GM18858 (cell line): ENCODE measurements at regions not wholly inside any gene's neighbourhood (a gene's known extent, or its start where the extent isn't known, plus 50 kb on each side); places are given as distances from the start of the nearest gene placed in this dataset.

Source experiments
- ATAC-seq: cut with Tn5 transposase; IDR thresholded peaks from one replicate; pipeline ENCODE4 v1.9.1; 2021; ENCODE audit not compliant: unreplicated experiment

DNA sequence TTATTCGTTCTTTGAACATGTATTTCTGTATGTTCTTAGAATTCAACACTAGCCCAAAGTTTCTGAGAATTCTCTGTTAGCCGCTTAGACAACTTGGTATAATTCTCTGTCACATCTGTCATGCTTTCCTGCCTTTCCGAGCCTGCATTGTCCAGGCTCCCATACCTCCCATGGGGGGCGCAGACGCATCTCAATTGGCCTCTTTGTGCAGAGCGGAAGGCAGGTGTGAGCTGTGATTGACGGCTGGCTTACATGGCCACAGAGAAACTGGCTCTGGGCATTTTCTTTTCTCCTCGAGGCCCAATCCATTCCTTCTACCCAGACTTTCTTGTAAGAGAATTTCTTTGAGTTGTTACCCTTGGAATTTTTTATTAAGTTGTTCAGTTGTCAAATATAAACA, 132.7 kb upstream of the SESN3 start:
- ATAC-seq, result no peak

- no peak for ATAC-seq
These were observed 132.2 kb upstream of the SESN3 start for GRCh38 chr11:95363164-95363563.

DNA sequence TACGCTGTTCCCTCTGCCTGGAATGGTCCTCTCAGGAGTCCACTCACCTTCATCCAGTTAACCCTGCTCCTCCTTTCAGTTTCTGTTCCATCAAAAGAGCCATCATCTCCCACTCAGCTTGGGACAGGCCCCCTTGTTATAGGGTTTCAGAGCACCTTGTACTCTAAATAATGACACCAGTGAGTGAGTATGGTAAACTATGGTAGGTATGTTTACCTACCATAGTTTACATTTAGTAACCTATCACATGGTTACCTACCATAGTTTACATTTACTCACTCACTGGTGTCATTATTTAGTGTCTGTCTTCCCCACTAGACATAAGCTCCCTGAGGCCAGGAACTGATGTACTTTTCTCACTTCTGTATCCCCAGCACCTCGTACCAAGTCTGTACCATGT, 130.2 kb upstream of the SESN3 start:
- no peak for ATAC-seq

DNA sequence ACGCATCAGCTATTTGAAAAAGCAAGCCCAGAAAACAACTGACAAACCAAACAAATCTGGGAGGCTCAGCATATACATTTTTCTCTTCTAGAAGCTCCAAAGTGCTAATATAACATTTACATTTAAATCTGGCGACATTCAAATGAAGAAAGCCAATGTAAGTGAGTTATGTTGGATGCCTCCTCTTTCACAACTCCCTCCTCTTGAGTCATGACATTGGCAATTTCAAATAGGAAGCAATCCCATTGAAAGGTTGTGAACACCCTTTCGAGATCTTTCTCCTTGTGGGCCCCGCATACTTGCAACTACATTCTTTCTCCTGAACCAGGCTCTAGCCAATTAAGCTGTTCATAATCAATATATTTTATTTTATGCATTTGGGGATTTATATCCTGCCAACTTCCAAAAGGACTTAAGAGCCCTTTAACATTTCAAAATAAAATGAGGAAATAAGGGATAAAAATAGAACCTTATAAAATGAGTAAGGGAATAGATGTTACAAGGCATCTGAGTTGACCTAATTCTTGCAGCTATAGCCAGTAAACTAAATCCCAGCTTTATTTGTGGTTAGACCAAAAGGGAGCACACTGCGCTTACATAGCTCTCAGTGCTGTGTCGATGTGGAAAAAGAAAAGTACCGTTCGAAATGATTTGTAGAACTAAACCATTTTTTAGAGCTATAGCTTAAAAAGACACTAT, 129.5 kb upstream of the SESN3 start:
- ATAC-seq, result no peak

DNA sequence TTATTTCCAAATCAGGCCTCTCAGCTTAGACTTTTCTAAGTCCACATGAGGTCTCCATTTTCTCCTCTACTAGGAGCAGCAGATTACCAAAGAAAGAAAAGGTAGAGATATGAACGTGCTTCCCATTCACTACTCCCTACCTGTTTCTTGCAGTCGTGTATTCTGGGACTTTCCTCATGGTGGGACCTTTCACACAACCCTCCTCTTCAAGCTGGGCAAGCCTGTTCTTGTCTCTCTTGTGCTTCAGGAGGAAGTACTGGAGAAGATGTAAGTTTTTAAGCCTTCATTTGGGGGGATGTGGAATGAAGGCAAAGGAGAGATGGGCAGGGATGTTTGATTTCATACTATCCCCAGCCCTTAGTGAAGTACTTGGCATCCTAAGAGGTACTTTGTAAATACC, 128.8 kb upstream of the SESN3 start:
- ATAC-seq, result no peak

GRCh38 chr11:95359341-95359663, 128.3 kb upstream of the SESN3 start:
- ATAC-seq, result no peak

DNA sequence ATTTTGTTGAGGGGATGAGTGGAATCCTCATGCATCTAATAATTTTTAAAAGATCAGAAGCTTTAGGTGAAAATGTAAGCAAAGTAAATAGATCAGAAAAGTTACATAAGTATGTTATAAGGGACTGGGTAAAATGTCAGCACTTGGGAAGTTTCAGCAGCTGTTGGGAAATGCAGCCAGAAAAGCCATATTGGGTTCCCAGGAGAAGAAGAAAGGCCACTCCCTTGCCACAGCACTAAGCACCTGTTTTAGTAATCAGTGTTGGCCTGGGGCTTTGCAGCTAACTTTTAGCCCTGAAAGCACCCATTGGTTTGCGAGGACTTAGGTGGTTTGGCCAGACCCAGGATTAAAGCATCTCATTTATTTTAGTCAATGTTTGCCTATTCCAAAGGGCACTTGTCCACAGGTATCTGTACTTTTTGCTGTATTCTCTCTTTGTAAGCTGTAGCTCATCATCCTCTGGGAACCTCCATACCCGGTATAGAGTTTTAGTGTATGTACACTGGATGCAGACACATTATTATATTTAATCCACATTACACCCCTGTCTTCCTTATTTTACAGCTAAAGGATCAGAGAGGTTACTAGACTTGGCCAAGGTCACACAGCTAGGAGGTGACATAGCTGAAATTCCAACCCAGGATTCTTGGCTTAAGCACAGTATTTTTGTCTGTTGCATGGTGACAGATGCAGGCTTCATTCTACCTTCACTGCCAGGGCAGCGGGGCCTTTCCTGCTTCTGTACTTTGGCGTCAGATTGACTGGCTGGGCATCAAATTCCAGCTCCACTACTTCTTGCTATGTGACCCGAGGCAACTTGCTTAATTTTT, 127.7 kb upstream of the SESN3 start:
- ATAC-seq, result no peak

DNA sequence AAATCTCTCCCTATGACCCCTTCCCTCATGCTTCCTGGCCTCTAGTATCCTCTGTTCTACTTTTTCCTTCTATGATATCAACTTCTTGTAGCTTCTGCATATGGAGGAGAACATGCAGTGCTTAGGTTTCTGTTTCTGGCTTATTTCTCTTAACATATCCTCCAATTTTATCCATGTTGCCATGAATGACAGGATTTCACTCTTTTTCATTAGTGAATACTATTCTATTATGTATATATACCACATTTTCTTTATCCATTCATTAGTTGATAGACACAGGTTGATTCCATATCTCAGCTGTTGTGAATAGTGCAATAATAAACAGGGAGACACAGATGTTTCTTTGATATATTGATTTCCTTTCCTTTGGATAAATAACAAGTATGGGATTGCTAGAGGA, 123.3 kb upstream of the SESN3 start:
- no peak for ATAC-seq

- ATAC-seq, result no peak
These were observed 122.7 kb upstream of the SESN3 start for GRCh38 chr11:95353706-95354105.

GRCh38 chr11:95352733-95353346, 121.8 kb upstream of the SESN3 start:
- ATAC-seq, result no peak

- ATAC-seq, result no peak
These were observed 118.4 kb upstream of the SESN3 start for GRCh38 chr11:95349345-95349942.

GRCh38 chr11:95346265-95346664, 115.3 kb upstream of the SESN3 start:
- ATAC-seq, result no peak

- ATAC-seq, result peak; percentile 82
These were observed 114.6 kb upstream of the SESN3 start for GRCh38 chr11:95345651-95346050.

DNA sequence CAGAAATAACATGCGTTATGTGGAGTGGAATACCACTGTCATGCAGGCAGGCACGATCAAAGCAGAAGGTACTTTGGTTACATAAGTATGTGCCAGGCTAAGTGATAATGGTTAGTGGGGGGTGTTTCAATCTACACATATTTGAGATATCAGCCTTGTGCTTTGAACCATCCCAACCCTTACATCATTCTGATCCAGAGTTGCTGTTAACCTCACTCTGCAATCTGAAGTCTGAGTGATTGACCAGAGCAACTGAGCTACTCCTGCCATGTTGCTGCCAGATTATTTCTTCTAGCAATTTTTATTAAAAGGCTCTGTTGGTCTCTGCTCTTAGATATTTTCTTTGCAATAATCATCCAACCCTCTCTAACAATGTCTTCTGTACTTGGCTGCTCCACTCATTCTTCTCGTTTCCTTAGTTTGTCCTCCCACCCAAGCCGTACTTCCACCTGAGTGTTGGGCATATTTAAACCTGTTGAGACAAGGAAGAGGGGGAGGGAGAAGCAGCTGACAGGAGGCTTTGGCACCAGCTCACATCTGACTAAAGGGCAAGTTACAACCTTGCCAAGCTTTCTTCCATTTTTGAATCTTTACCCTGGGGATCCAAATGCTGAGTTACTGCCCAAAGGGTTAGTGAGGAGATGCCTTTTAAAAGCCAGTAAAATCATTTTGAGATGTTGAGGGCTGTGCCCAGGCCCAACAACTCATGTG, 114.1 kb upstream of the SESN3 start:
- no peak for ATAC-seq

DNA sequence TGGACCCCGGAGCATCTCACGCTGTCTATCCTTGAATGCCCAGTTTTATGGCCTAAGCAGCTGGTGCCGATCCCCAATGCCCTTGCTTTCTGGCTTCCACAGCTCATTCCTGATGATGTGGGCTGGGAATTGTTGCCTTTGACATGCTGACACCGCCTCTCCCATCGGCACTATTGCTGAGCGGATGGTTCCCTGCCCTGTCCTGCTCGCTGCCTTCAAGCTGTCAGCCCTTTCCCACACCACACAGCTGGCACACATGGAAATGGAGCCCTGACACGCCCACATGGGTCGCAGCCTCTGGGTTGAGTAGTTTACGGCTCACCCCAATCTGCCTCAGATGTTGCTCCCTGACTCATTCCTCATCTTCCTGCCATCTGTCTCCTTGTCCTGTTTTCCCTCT, 110.2 kb upstream of the SESN3 start:
- ATAC-seq, result no peak

DNA sequence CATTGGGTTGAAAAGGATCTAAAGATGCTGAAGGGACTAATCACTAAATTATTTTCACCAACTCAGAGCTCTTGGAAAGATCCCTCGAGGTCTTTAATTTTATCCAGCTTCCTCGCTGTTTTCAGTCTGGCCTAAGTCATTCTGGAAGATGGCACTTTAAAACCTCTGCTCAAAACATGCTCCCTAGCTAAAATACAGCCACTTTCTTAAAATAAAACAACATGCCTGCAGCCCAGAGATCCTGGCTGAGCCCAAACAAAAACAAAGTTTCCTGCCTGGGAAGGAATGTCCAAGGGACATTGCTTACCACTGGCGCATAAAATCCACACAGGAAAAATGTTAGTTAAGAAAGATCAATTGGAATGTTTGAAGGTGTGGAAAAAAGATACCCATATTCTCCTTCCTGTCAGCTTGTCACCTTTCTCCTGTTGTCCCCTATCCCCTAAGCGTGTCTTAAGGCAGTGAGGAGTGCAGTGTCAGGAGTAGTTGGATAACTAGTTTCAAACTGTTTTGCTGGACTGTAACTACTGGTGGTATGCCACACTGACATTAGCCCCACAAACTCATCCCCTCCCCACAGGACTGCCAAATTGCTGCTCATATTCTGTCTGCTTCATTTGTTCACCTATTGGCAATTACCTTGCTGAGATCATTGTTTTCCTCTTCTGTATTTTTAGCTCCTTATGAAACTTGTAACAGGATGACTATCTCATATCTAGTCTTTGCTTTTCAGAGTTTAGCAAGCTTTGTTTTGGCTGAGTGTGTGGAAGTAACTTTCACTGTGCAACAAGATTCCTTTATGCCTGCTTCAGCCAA, 108.3 kb upstream of the SESN3 start:
- ATAC-seq, result peak; percentile 53

DNA sequence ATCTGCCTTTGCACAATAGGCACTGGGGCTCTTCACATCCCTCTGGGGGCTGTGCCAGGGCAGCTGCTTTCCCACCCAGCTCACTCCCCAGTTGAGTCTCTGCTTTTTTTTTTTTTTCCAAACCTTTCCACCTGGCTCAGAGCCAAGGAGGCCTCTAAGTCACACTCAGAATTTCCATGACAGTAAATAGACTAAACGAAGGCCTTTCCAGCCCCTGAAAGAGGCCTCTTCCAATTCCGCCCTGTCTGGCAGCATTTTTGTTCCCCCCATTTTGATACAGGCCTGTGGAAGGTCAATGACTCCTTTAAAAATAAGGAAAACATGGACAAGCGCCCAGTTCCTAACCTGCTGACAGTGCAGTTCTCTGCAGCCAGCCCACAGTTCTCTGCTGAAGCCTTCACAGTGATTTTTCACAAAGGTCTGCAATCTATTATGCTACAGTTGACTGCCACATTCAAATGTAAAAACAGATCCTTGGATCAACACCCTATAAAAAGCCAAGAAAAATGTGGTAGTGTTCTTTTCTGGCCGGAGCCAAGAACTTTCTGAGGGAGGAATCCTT, 107.5 kb upstream of the SESN3 start:
- no peak for ATAC-seq

DNA sequence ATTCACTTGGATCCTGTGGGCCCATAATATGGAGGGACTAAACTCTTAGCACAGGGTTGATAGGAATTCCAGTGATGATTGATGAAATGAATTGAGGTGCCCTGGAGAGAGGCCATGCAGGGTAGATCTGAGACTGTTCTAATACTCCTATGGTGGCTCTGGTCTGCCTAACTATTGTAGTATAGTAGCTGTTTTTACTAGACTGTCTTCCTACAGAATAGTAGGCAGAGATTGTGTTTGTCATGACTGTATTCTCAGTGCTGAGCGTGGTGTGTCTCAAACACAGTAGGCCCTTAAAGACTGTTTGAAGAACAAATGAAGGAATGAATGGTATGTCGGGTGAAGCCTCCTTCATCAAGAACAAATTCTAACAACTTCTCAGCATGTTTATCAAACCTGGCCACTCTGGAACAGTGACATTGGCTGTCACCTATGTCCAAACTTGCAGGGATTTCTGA, 107.0 kb upstream of the SESN3 start:
- ATAC-seq, result no peak

- ATAC-seq, result peak; percentile 82
These were observed 106.4 kb upstream of the SESN3 start for GRCh38 chr11:95337175-95337957.
